GM21737 (cell line): ENCODE measurements at regions not wholly inside any gene's neighbourhood (a gene's known extent, or its start where the extent isn't known, plus 50 kb on each side); places are given as distances from the start of the nearest gene placed in this dataset.

Experiments used
- ATAC-seq: cut with Tn5 transposase; IDR thresholded peaks from one replicate; pipeline ENCODE4 v1.9.1; 2021; ENCODE audit warnings: mild to moderate bottlenecking, moderate library complexity; ENCODE audit not compliant: unreplicated experiment

GRCh38 chr4:145348291-145348690 lies 133.4 kb upstream of the SMAD1 start:
- ATAC-seq: no peak

GRCh38 chr4:145347684-145348083 lies 134.0 kb upstream of the SMAD1 start:
- ATAC-seq: no peak

GRCh38 chr4:145346081-145346480 lies 135.6 kb upstream of the SMAD1 start:
- no peak for ATAC-seq

- ATAC-seq: no peak
Measured at GRCh38 chr4:145345401-145345800, 136.3 kb upstream of the SMAD1 start.

- no peak for ATAC-seq
Measured at GRCh38 chr4:145341381-145341780, 140.3 kb upstream of the SMAD1 start.

DNA sequence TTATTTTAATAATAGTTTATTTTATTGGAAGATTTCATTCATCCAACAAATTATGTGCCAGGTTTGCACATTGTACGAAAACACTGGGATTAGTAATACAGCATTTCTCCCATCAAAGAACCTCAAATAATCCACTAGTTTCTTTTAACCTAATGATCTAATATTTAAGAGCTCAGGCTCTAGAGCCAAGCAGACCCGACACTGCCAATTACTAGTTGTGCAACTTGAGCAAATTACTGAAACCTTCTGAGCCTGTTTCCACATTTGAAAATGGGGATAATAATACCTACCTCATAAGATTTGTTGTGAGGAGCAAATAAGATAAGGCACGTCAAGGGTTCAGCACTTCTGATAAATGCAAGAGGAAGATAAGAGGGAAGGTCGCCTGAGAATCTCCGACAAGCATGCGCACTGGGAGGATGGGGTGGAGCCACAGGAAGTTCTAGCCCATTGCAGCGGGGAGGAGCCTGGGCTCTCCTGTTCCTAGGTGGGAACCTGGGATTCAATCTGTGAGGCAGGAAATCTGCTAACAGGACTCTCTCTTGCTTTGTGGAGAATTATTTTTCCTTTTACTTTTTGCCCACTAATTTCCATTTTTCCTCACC lies 141.5 kb upstream of the SMAD1 start:
- no peak for ATAC-seq

GRCh38 chr4:145339075-145339725 lies 142.5 kb upstream of the SMAD1 start:
- no peak for ATAC-seq

GRCh38 chr4:145338568-145338967 lies 143.1 kb upstream of the SMAD1 start:
- ATAC-seq: no peak

- ATAC-seq: no peak
Measured at GRCh38 chr4:145337391-145337790, 144.3 kb upstream of the SMAD1 start.

- no peak for ATAC-seq
Measured at GRCh38 chr4:145333786-145334185, 147.9 kb upstream of the SMAD1 start.

GRCh38 chr4:145326491-145326890 lies 146.1 kb upstream of the OTUD4 start:
- no peak for ATAC-seq

GRCh38 chr4:145324161-145324560 lies 143.8 kb upstream of the OTUD4 start:
- ATAC-seq: no peak

DNA sequence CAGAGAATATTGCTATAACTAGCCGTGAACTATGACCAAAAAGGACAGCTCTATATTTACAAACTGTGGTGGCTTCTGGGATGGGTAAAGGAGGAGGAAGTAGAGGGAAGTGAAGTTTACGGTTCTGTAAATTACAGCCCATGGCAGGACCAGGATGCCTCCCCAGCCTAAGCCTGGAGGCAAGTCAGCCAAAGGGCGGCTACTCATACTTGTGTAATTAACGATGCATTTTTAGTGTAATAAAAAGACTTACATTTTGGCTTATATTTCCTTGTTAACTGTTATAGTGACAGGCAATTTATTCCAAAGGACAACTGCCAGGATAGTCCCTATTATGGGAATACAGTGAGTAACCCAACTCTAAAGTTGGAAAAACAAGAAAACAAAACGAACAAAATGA lies 139.9 kb upstream of the OTUD4 start:
- no peak for ATAC-seq

DNA sequence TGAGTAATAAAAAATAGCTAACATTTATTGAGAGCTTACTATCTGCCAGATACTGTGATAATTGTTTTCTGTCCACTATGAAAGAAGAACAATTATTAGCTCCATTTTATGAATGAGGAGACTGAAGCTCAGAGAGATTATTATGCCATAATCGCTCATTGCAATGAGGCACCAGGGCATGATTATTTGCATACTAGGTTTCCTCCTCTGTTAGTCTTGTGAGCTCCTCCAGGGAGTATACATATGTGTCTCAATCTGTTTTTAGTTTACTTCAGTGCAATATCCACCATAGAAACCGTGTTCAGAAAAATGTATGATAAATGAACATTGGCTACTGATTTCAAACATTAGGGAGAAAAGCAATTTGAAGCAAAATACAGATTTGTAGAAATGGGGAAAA lies 139.4 kb upstream of the OTUD4 start:
- ATAC-seq: no peak

GRCh38 chr4:145316897-145317574 lies 136.6 kb upstream of the OTUD4 start:
- no peak for ATAC-seq

DNA sequence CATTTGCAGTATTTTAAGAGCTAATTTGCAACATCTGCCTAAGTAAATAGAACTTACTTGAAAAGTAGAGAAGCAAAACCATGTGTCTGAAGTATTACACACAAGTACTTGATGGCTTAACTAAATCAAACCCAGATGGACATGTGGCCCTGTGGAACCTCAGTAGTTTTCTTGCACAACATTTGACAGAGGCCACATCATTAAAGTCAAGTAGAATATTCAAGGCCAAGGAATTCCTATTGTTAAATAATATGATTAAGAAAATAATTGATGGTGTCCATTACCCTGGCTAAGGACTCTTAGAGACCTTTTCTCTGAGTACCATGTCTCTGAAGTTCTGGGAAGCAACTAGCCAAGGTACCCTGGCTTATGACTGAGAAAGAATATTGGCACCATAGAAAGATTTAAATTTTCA lies 135.4 kb upstream of the OTUD4 start:
- no peak for ATAC-seq

DNA sequence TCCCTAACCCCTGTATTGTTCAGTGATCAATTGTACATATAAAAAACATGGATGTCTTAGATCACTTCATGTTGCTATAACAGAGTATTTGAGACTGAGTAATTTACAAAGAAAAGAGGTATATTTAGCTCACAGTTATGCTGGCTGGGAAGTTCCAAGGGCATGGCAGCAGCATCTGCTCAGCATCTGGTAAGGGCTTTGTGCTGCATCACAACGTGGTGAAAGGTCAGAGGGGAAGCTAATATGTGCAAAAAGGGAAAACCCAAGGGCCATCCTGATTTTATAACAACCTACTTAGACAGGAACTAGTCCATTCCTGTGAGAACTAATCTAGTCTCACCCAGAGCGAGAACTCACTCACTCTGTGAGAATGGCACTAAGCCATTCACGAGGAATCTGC lies 128.2 kb upstream of the OTUD4 start:
- no peak for ATAC-seq

GRCh38 chr4:145307763-145308430 lies 127.5 kb upstream of the OTUD4 start:
- ATAC-seq: no peak

- no peak for ATAC-seq
Measured at GRCh38 chr4:145307120-145307519, 126.7 kb upstream of the OTUD4 start.

- no peak for ATAC-seq
Measured at GRCh38 chr4:145302725-145303124, 122.3 kb upstream of the OTUD4 start.

DNA sequence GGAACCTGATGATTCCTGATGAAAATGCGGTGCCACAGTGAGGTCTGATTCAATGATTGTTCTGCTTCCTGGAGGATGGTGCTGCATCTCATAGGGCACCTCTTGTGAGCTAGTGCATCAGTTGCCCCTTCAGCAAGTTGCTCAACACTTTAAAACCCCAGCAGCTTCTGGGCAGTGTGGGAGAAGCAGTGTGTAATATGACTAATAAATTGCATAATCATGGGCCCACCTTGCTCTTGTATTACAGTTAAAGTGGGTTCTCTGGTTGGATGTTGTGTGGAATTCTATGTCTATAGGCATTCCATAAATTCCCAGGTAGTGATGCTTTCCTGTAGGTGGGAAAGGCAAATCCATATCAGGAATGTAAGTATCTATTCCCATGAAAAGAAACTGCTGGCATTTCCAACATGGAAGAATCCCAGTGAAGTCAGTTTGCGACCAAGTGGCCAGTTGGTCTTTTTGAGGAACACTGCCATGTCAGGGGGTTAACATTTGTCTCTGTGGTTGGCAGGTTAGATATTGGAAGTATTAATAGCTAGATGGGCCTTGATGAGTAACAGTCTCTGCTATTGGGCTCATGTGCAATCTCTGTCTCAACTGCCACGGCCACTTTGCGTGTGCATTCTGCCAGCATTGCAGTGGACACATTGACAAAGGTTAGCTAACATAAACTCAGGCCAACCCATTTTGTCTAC lies 121.1 kb upstream of the OTUD4 start:
- no peak for ATAC-seq
